ENCODE measurements at regions not wholly inside any gene's neighbourhood (a gene's known extent, or its start where the extent isn't known, plus 50 kb on each side); places are given as distances from the start of the nearest gene placed in this dataset.

- no peak for TF ChIP-seq POLR2A (IDR thresholded peaks at IDR 0.05)
- TF ChIP-seq, protein P1, sequence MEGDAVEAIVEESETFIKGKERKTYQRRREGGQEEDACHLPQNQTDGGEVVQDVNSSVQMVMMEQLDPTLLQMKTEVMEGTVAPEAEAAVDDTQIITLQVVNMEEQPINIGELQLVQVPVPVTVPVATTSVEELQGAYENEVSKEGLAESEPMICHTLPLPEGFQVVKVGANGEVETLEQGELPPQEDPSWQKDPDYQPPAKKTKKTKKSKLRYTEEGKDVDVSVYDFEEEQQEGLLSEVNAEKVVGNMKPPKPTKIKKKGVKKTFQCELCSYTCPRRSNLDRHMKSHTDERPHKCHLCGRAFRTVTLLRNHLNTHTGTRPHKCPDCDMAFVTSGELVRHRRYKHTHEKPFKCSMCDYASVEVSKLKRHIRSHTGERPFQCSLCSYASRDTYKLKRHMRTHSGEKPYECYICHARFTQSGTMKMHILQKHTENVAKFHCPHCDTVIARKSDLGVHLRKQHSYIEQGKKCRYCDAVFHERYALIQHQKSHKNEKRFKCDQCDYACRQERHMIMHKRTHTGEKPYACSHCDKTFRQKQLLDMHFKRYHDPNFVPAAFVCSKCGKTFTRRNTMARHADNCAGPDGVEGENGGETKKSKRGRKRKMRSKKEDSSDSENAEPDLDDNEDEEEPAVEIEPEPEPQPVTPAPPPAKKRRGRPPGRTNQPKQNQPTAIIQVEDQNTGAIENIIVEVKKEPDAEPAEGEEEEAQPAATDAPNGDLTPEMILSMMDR (IDR thresholded peaks at IDR 0.05), result no peak
These were observed 161.8 kb downstream of the NAA11 start for GRCh38 chr4:79163981-79164490.
